ENCODE measurements at regions not wholly inside any gene's neighbourhood (a gene's known extent, or its start where the extent isn't known, plus 50 kb on each side); places are given as distances from the start of the nearest gene placed in this dataset.

- Histone ChIP-seq H3K79me2 (ENCODE audit: insufficient read depth, low read length) (no peaks in the 10 kb centered on the region), H4K20me1 (ENCODE audit: insufficient read depth, low read length, poor library complexity, severe bottlenecking) (no peaks in the 10 kb centered on the region), H3K4me3 (ENCODE audit: low read length, poor library complexity, severe bottlenecking) (no peak overlapping the region), H3K27me3 (ENCODE audit: insufficient read depth, low read length, poor library complexity, severe bottlenecking) (no peaks in the 10 kb centered on the region), H3K9ac (ENCODE audit: low read depth, low read length, poor library complexity, severe bottlenecking) (no peak overlapping the region), H2AFZ (ENCODE audit: low read length) (no peak overlapping the region), H3F3A (ENCODE audit: low read depth) (no peaks in the 10 kb centered on the region), H3K9me3 (ENCODE audit: insufficient read depth, low read depth, low read length) (no peaks in the 10 kb centered on the region), H3K4me1 (ENCODE audit: insufficient read depth, low read length, poor library complexity, severe bottlenecking) (no peaks in the 10 kb centered on the region), H3K36me3 (ENCODE audit: insufficient read depth, low read length) (no peaks in the 10 kb centered on the region), H3K4me2 (ENCODE audit: low read depth, low read length, poor library complexity, severe bottlenecking) (no peak overlapping the region), H3K9me2 (replicated peaks; ENCODE audit: low read depth, low read length) (no peaks in the 10 kb centered on the region)
- no peak for TF ChIP-seq CTCF (conservative IDR thresholded peaks at IDR 0.05; ENCODE audit: low read length)
- TF ChIP-seq EZH2phosphoT487 (IDR thresholded peaks at IDR 0.05; ENCODE audit: borderline replicate concordance) = no peak
These were observed 572.6 kb downstream of the IPMK start for GRCh38 chr10:57694956-57695608.

GRCh38 chr10:57692255-57692980, 575.3 kb downstream of the IPMK start:
- H3K9ac ChIP-seq (ENCODE audit: low read depth, low read length, poor library complexity, severe bottlenecking) = no peak overlapping the region
- no peaks in the 10 kb centered on the region for H3K4me1 ChIP-seq (ENCODE audit: insufficient read depth, low read length, poor library complexity, severe bottlenecking)
- no peaks in the 10 kb centered on the region for H3K9me3 ChIP-seq (ENCODE audit: insufficient read depth, low read depth, low read length)
- no peaks in the 10 kb centered on the region for H3K79me2 ChIP-seq (ENCODE audit: insufficient read depth, low read length)
- no peaks in the 10 kb centered on the region for H3K9me2 ChIP-seq (replicated peaks; ENCODE audit: low read depth, low read length)
- H4K20me1 ChIP-seq (ENCODE audit: insufficient read depth, low read length, poor library complexity, severe bottlenecking) = no peaks in the 10 kb centered on the region
- no peaks in the 10 kb centered on the region for H3K36me3 ChIP-seq (ENCODE audit: insufficient read depth, low read length)
- no peak overlapping the region for H3K4me3 ChIP-seq (ENCODE audit: low read length, poor library complexity, severe bottlenecking)
- no peaks in the 10 kb centered on the region for H3K27me3 ChIP-seq (ENCODE audit: insufficient read depth, low read length, poor library complexity, severe bottlenecking)
- no peak overlapping the region for H2AFZ ChIP-seq (ENCODE audit: low read length)
- TF ChIP-seq CTCF (conservative IDR thresholded peaks at IDR 0.05; ENCODE audit: low read length) (no peak), EZH2phosphoT487 (IDR thresholded peaks at IDR 0.05; ENCODE audit: borderline replicate concordance) (no peak)
- no peak overlapping the region for H3K4me2 ChIP-seq (ENCODE audit: low read depth, low read length, poor library complexity, severe bottlenecking)
- no peaks in the 10 kb centered on the region for H3F3A ChIP-seq (ENCODE audit: low read depth)

GRCh38 chr10:57689596-57690297, 577.9 kb downstream of the IPMK start:
- H3K4me2 ChIP-seq (ENCODE audit: low read depth, low read length, poor library complexity, severe bottlenecking) = no peak overlapping the region
- no peaks in the 10 kb centered on the region for H3K79me2 ChIP-seq (ENCODE audit: insufficient read depth, low read length)
- no peaks in the 10 kb centered on the region for H3K9me3 ChIP-seq (ENCODE audit: insufficient read depth, low read depth, low read length)
- H3K4me3 ChIP-seq (ENCODE audit: low read length, poor library complexity, severe bottlenecking) = no peak overlapping the region
- TF ChIP-seq CTCF (conservative IDR thresholded peaks at IDR 0.05; ENCODE audit: low read length) (no peak), EZH2phosphoT487 (IDR thresholded peaks at IDR 0.05; ENCODE audit: borderline replicate concordance) (no peak)
- H3K9me2 ChIP-seq (replicated peaks; ENCODE audit: low read depth, low read length) = no peaks in the 10 kb centered on the region
- no peaks in the 10 kb centered on the region for H3K36me3 ChIP-seq (ENCODE audit: insufficient read depth, low read length)
- no peaks in the 10 kb centered on the region for H4K20me1 ChIP-seq (ENCODE audit: insufficient read depth, low read length, poor library complexity, severe bottlenecking)
- H3K4me1 ChIP-seq (ENCODE audit: insufficient read depth, low read length, poor library complexity, severe bottlenecking) = no peaks in the 10 kb centered on the region
- no peaks in the 10 kb centered on the region for H3K27me3 ChIP-seq (ENCODE audit: insufficient read depth, low read length, poor library complexity, severe bottlenecking)
- H3F3A ChIP-seq (ENCODE audit: low read depth) = no peaks in the 10 kb centered on the region
- no peak overlapping the region for H3K9ac ChIP-seq (ENCODE audit: low read depth, low read length, poor library complexity, severe bottlenecking)
- no peak overlapping the region for H2AFZ ChIP-seq (ENCODE audit: low read length)
